ENCODE measurements at regions not wholly inside any gene's neighbourhood (a gene's known extent, or its start where the extent isn't known, plus 50 kb on each side); places are given as distances from the start of the nearest gene placed in this dataset.

GRCh38 chr16:17984810-17985209, 351.7 kb downstream of the NPIPA8 start:
- no peak for DNase-seq
- no peak overlapping the region for H3K4me3 ChIP-seq

GRCh38 chr16:17983847-17984639, 352.5 kb downstream of the NPIPA8 start:
- no peak for DNase-seq
- H3K36me3 ChIP-seq: no peaks in the 10 kb centered on the region
- intact Hi-C loops (cut with DNase I; ENCODE audit: low total_unique reads): no loop called here
- H3K27ac ChIP-seq: no peak overlapping the region
- no peaks in the 10 kb centered on the region for H3K27me3 ChIP-seq (replicated peaks in 1 of 7)
- H3K9me3 ChIP-seq: no peaks in the 10 kb centered on the region
- H3K4me1 ChIP-seq: no peaks in the 10 kb centered on the region
- no peak for TF ChIP-seq POLR2AphosphoS5 (IDR thresholded peaks at IDR 0.05)
- TF ChIP-seq POLR2A (IDR thresholded peaks at IDR 0.05): no peak
- no peak for TF ChIP-seq CTCF (IDR thresholded peaks at IDR 0.05 in 8 of 11, conservative IDR thresholded peaks at IDR 0.05 in 3 of 11)
- no peak overlapping the region for H3K4me3 ChIP-seq
- WGBS, 5 donors: 74 to 88% (median 78%) methylated on average over 10 of the region's 10 CpGs

More at GRCh38 chr16:17984810-17985209, 351.7 kb downstream of the NPIPA8 start:
- intact Hi-C loops (cut with DNase I; ENCODE audit: low total_unique reads): no loop called here
- TF ChIP-seq POLR2AphosphoS5 (IDR thresholded peaks at IDR 0.05) (no peak), CTCF (IDR thresholded peaks at IDR 0.05 in 8 of 11, conservative IDR thresholded peaks at IDR 0.05 in 3 of 11) (no peak), POLR2A (IDR thresholded peaks at IDR 0.05) (no peak)
- Histone ChIP-seq H3K36me3 (no peaks in the 10 kb centered on the region), H3K4me1 (no peaks in the 10 kb centered on the region), H3K27ac (no peak overlapping the region), H3K9me3 (no peaks in the 10 kb centered on the region), H3K27me3 (replicated peaks in 1 of 7) (no peaks in the 10 kb centered on the region)
- 89 to 93% (median 90%) methylated on average over 8 of the region's 8 CpGs for WGBS, 5 donors

- 79 to 91% (median 83%) methylated on average over 2 of the region's 2 CpGs for WGBS, 5 donors
- no peaks in the 10 kb centered on the region for H3K4me1 ChIP-seq
- H3K4me3 ChIP-seq: no peak overlapping the region
- H3K27ac ChIP-seq: no peak overlapping the region
- TF ChIP-seq CTCF (IDR thresholded peaks at IDR 0.05 in 8 of 11, conservative IDR thresholded peaks at IDR 0.05 in 3 of 11): no peak
- no peak for TF ChIP-seq POLR2AphosphoS5 (IDR thresholded peaks at IDR 0.05)
- no peak for TF ChIP-seq POLR2A (IDR thresholded peaks at IDR 0.05)
- peaks cover 0 to 8% (median 0%) of the 10 kb centered on the region in 8 donors for H3K9me3 ChIP-seq
- no peak for DNase-seq
- no peaks in the 10 kb centered on the region for H3K36me3 ChIP-seq
- intact Hi-C loops (cut with DNase I; ENCODE audit: low total_unique reads): no loop called here
- H3K27me3 ChIP-seq (replicated peaks in 1 of 7): peaks cover 0 to 3% (median 0%) of the 10 kb centered on the region in 7 donors
These were observed 353.4 kb downstream of the NPIPA8 start for GRCh38 chr16:17983114-17983513.

- Histone ChIP-seq H3K27ac (no peak overlapping the region), H3K4me1 (peaks cover 0 to 8% (median 0%) of the 10 kb centered on the region in 6 donors), H3K9me3 (peaks cover 0 to 8% (median 0%) of the 10 kb centered on the region in 8 donors), H3K36me3 (no peaks in the 10 kb centered on the region), H3K4me3 (no peak overlapping the region), H3K27me3 (replicated peaks in 1 of 7) (peaks cover 0 to 5% (median 0%) of the 10 kb centered on the region in 7 donors)
- WGBS, 5 donors: 89 to 93% (median 91%) methylated on average over 6 of the region's 6 CpGs
- no peak for TF ChIP-seq CTCF (IDR thresholded peaks at IDR 0.05 in 8 of 11, conservative IDR thresholded peaks at IDR 0.05 in 3 of 11)
- TF ChIP-seq POLR2A (IDR thresholded peaks at IDR 0.05): no peak
- TF ChIP-seq POLR2AphosphoS5 (IDR thresholded peaks at IDR 0.05): no peak
- intact Hi-C loops (cut with DNase I; ENCODE audit: low total_unique reads): no loop called here
- no peak for DNase-seq
These were observed 359.3 kb downstream of the NPIPA8 start for GRCh38 chr16:17977260-17977659.
